Upper lobe of left lung (tissue), 6 donors: ENCODE measurements at regions not wholly inside any gene's neighbourhood (a gene's known extent, or its start where the extent isn't known, plus 50 kb on each side); places are given as distances from the start of the nearest gene placed in this dataset.

Experiments
- ATAC-seq, 2 donors: fragments of 200-7000 bp; cut with Tn5 transposase; one replicate each; pipeline ENCODE4 v1.9.1; 2022; ENCODE audit warnings: mild to moderate bottlenecking in 2 of 2, moderate library complexity in 2 of 2; ENCODE audit not compliant: low FRiP score in 2 of 2
- DNase-seq, 2 donors: peaks; one replicate each; pipeline ENCODE4 v3.0.0-alpha.2; 2019 to 2020
- H3K27ac ChIP-seq, 4 donors: fragments of 200-600 bp; sonication (generic); one replicate each; pipeline ENCODE4 v1.5.1; 2016 to 2019
- H3K27me3 ChIP-seq, 4 donors: fragments of 200-600 bp; sonication (generic); one replicate each; pipeline ENCODE4 v1.5.1; 2017 to 2019
- H3K36me3 ChIP-seq, 4 donors: fragments of 200-600 bp; sonication (generic); one replicate each; pipeline ENCODE4 v1.5.1; 2016 to 2019
- H3K4me1 ChIP-seq, 4 donors: fragments of 200-600 bp; sonication (generic); one replicate each; pipeline ENCODE4 v1.5.1; 2018 to 2019
- H3K4me3 ChIP-seq, 4 donors: fragments of 200-600 bp; sonication (generic); one replicate each; pipeline ENCODE4 v1.5.1; 2017 to 2019; ENCODE audit warnings: mild to moderate bottlenecking in 2 of 4, moderate library complexity in 1 of 4
- H3K9me3 ChIP-seq, 4 donors: fragments of 200-600 bp; sonication (generic); one replicate each; pipeline ENCODE4 v1.5.1; 2018 to 2019
- EP300 ChIP-seq, 4 donors: sonication (generic); formaldehyde crosslinking; IDR thresholded peaks; one replicate each; pipeline ENCODE4 v1.5.1; 2017; ENCODE audit warnings: antibody characterized with exemption in 4 of 4, control low read depth in 2 of 4
- POLR2A ChIP-seq, 4 donors: fragments of 450-650 bp; IDR thresholded peaks; one replicate each; pipeline ENCODE4 v1.5.1; 2016 to 2017; ENCODE audit warnings: antibody characterized with exemption in 4 of 4, mild to moderate bottlenecking in 2 of 4
- POLR2AphosphoS5 ChIP-seq, 2 donors: sonication (generic); formaldehyde crosslinking; IDR thresholded peaks; one replicate each; pipeline ENCODE4 v1.5.1; 2017; ENCODE audit warnings: antibody characterized with exemption in 2 of 2
- WGBS, 2 donors: methylation state at CpG; one replicate each; pipeline ENCODE4 v1.1.5; 2017 to 2018; 5-methylcytosine and 5-hydroxymethylcytosine counted together
- TF ChIP-seq, protein P1 (sequence below), 6 experiments: fragments of 450-650 bp in 4 of 6; fragments of 200-600 bp in 2 of 6; sonication (generic) in 2 of 6; IDR thresholded peaks; one replicate each; pipeline ENCODE4 v1.5.1; 2016 to 2019; ENCODE audit warnings: antibody characterized with exemption in 6 of 6
- donor health status: DM: no; HTN: no; CAD: no; lungs with moderate emphysema.
- donor health status: DM: no; HTN: yes; CAD: no; lungs with severe emphysema.

DNA sequence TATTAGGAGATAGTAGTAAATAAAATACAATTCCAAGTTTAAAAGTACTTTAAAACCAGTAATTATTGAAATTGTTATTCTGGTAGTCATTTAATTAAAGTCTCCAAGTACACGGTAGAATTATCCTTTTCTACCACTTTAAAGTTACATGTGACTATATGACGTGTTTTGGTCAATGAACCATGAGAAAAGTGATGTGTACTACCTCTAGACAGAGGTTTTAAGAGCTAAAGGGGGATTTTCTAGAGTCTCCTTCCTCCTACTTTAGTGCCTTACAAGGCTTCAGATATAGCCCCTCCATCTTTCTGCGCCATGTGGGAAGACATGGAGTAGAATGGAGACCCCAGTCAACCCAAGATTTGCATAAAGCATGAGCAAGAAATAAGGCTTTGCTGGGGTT, 2296.6 kb upstream of the AGA start:
- Histone ChIP-seq H3K9me3 (no peaks in the 10 kb centered on the region), H3K36me3 (no peaks in the 10 kb centered on the region), H3K4me1 (no peaks in the 10 kb centered on the region), H3K27ac (no peak overlapping the region), H3K4me3 (no peak overlapping the region), H3K27me3 (no peaks in the 10 kb centered on the region)
- no peak for ATAC-seq
- WGBS, 2 donors = 67 to 86% methylated on average over 3 of the region's 3 CpGs
- TF ChIP-seq POLR2A (IDR thresholded peaks at IDR 0.05) (no peak), EP300 (IDR thresholded peaks at IDR 0.05) (no peak), POLR2AphosphoS5 (IDR thresholded peaks at IDR 0.05) (no peak)
- TF ChIP-seq, protein P1, sequence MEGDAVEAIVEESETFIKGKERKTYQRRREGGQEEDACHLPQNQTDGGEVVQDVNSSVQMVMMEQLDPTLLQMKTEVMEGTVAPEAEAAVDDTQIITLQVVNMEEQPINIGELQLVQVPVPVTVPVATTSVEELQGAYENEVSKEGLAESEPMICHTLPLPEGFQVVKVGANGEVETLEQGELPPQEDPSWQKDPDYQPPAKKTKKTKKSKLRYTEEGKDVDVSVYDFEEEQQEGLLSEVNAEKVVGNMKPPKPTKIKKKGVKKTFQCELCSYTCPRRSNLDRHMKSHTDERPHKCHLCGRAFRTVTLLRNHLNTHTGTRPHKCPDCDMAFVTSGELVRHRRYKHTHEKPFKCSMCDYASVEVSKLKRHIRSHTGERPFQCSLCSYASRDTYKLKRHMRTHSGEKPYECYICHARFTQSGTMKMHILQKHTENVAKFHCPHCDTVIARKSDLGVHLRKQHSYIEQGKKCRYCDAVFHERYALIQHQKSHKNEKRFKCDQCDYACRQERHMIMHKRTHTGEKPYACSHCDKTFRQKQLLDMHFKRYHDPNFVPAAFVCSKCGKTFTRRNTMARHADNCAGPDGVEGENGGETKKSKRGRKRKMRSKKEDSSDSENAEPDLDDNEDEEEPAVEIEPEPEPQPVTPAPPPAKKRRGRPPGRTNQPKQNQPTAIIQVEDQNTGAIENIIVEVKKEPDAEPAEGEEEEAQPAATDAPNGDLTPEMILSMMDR (IDR thresholded peaks at IDR 0.05) = no peak
- no peak for DNase-seq

DNA sequence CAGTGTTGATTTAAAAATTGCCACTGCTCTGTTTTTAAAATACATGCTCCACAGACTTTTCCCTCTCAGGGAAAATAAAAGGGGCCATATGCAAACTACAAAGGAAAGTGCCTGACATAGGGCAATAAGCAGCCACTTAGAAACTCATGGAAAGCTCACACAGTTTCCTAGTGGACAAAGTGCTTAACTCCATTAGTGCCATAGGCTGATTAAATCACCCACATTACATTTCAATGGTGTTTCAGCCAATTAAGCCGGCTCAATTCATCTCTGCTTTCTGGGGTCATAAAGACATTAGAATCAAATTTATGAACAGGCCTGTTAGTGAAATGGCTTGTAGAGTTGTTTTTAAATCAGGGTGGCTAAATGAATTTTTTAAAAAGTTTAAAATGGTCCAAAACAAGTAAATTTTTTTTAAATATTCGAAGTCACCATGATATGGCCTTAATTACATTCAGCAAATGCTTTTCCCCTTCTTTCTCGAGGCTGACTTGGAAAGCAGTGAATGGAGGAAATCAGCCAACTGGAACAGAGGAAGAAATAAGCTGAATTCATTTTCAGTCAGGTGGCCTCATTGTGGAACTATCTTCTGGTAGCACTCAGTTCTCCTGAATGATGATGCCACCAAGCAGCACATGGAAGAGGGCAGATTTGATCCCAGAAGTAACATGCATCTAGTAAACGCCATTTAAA, 2305.1 kb upstream of the AGA start:
- Histone ChIP-seq H3K27ac (no peak overlapping the region), H3K4me3 (no peak overlapping the region), H3K9me3 (no peaks in the 10 kb centered on the region), H3K36me3 (no peaks in the 10 kb centered on the region), H3K4me1 (no peaks in the 10 kb centered on the region), H3K27me3 (no peaks in the 10 kb centered on the region)
- ATAC-seq = no peak
- no peak for DNase-seq
- no peak for TF ChIP-seq POLR2A (IDR thresholded peaks at IDR 0.05)
- TF ChIP-seq POLR2AphosphoS5 (IDR thresholded peaks at IDR 0.05) = no peak
- TF ChIP-seq, protein P1 (IDR thresholded peaks at IDR 0.05) = no peak
- TF ChIP-seq EP300 (IDR thresholded peaks at IDR 0.05) = no peak
- whole genome bisulfite sequencing, 2 donors = 79 to 83% methylated on average over 4 of the region's 4 CpGs

DNA sequence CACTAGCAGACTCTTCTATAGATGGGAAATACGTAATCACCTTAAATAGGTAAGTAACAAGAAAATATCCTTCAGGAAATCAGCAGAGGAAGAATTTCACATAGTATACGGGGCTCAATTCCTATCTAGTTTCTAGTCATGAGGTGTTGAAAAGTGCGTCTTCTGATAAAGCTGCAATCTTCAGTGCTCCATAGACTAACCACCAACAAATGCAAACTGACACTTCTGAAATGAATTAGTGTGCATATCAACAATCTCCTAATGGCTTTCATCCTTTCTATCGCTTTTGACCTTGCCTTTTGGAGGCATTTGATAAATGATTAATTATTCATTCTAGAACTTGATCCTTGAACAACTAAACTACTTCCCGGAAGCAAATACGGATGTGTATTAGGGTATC, 2306.6 kb upstream of the AGA start:
- no peak for ATAC-seq
- TF ChIP-seq, protein P1 (IDR thresholded peaks at IDR 0.05) = no peak
- TF ChIP-seq POLR2AphosphoS5 (IDR thresholded peaks at IDR 0.05) = no peak
- TF ChIP-seq EP300 (IDR thresholded peaks at IDR 0.05) = no peak
- no peak for TF ChIP-seq POLR2A (IDR thresholded peaks at IDR 0.05)
- H3K9me3 ChIP-seq = no peaks in the 10 kb centered on the region
- H3K36me3 ChIP-seq = no peaks in the 10 kb centered on the region
- H3K27me3 ChIP-seq = no peaks in the 10 kb centered on the region
- no peak for DNase-seq
- H3K4me3 ChIP-seq = no peak overlapping the region
- H3K27ac ChIP-seq = no peak overlapping the region
- 81 to 87% methylated on average over 6 of the region's 6 CpGs for WGBS, 2 donors
- no peaks in the 10 kb centered on the region for H3K4me1 ChIP-seq

DNA sequence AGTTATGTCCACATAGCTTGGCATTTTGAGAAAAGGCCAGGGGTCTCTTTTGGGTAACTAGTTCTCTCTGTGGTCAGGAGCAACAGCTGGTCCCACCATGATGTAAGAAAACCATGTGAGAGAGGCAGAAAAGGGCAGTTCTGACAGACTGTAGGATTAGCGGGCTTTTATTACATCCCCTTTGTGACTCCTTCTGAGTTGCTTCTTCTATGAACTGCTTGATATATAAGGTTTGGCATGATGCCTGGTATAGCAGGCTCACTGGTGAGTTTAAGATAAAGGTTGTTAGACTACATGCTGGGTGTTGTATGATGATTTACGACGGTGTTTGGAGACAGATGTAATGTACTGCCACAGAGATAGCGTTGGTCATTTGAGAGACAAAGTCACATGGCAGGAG, 2308.1 kb upstream of the AGA start:
- Histone ChIP-seq H3K36me3 (no peaks in the 10 kb centered on the region), H3K9me3 (no peaks in the 10 kb centered on the region), H3K27ac (no peak overlapping the region), H3K4me3 (no peak overlapping the region), H3K27me3 (no peaks in the 10 kb centered on the region), H3K4me1 (no peaks in the 10 kb centered on the region)
- TF ChIP-seq, protein P1 (IDR thresholded peaks at IDR 0.05) = no peak
- TF ChIP-seq POLR2A (IDR thresholded peaks at IDR 0.05) = no peak
- no peak for TF ChIP-seq POLR2AphosphoS5 (IDR thresholded peaks at IDR 0.05)
- TF ChIP-seq EP300 (IDR thresholded peaks at IDR 0.05) = no peak
- DNase-seq (no peak), ATAC-seq (no peak)
- 25 to 33% methylated on average over 4 of the region's 4 CpGs for WGBS, 2 donors

DNA sequence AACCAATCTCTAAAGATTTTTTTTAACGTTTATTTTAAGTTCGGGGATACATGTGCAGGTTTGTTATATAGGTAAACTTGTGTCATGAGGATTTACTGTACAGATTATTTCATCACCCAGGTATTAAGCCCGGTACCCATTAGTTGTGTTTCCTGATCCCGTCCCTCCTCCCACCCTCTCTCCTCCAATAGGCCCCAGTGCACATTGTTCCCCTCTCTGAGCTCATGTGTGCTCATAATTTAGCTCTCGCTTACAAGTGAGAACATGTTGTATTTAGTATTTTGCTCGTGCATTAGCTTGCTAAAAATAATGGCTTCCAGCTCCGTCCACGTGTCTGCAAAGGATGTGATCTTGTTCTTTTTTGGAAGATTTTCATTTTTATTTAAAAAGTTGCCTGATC, 2309.4 kb upstream of the AGA start:
- no peaks in the 10 kb centered on the region for H3K9me3 ChIP-seq
- H3K36me3 ChIP-seq = no peaks in the 10 kb centered on the region
- no peaks in the 10 kb centered on the region for H3K27me3 ChIP-seq
- 67 to 74% methylated on average over 8 of the region's 8 CpGs for WGBS, 2 donors
- H3K27ac ChIP-seq = no peak overlapping the region
- H3K4me3 ChIP-seq = no peak overlapping the region
- TF ChIP-seq POLR2A (IDR thresholded peaks at IDR 0.05) (no peak), EP300 (IDR thresholded peaks at IDR 0.05) (no peak), POLR2AphosphoS5 (IDR thresholded peaks at IDR 0.05) (no peak)
- TF ChIP-seq, protein P1 (IDR thresholded peaks at IDR 0.05) = no peak
- no peak for ATAC-seq
- no peaks in the 10 kb centered on the region for H3K4me1 ChIP-seq
- DNase-seq = no peak
